ENCODE measurements at regions not wholly inside any gene's neighbourhood (a gene's known extent, or its start where the extent isn't known, plus 50 kb on each side); places are given as distances from the start of the nearest gene placed in this dataset.
"Not testable (repeated sequence)": the region's sequence is repeated elsewhere in the genome, so short reads cannot be mapped to it uniquely, and the experiment has no call there.

- DNase-seq (ENCODE audit: low read depth), result no peak
- in situ Hi-C loops (cut with HindIII; ENCODE audit: low pct_unique_long_range_greater_than_20kb, low sequenced_read_pairs), result no loop called here
These were observed 258.1 kb downstream of the PCNX1 start for GRCh38 chr14:71165121-71166031.

GRCh38 chr14:71166180-71166837 lies 259.1 kb downstream of the PCNX1 start:
- peak; percentile 22 for DNase-seq (ENCODE audit: low read depth)
- in situ Hi-C loops (cut with HindIII; ENCODE audit: low pct_unique_long_range_greater_than_20kb, low sequenced_read_pairs), result no loop called here

GRCh38 chr14:71167325-71167950 lies 260.2 kb downstream of the PCNX1 start:
- DNase-seq (ENCODE audit: low read depth); in situ Hi-C loops (cut with HindIII; ENCODE audit: low pct_unique_long_range_greater_than_20kb, low sequenced_read_pairs): not testable (repeated sequence)

- DNase-seq (ENCODE audit: low read depth); in situ Hi-C loops (cut with HindIII; ENCODE audit: low pct_unique_long_range_greater_than_20kb, low sequenced_read_pairs): not testable (repeated sequence)
These were observed 260.9 kb downstream of the PCNX1 start for GRCh38 chr14:71168161-71168560.

GRCh38 chr14:71168564-71169427 lies 261.5 kb downstream of the PCNX1 start:
- in situ Hi-C loops (cut with HindIII; ENCODE audit: low pct_unique_long_range_greater_than_20kb, low sequenced_read_pairs), result no loop called here
- DNase-seq (ENCODE audit: low read depth), result no peak

GRCh38 chr14:71169861-71170260 lies 262.6 kb downstream of the PCNX1 start:
- no peak for DNase-seq (ENCODE audit: low read depth)
- in situ Hi-C loops (cut with HindIII; ENCODE audit: low pct_unique_long_range_greater_than_20kb, low sequenced_read_pairs), result no loop called here

GRCh38 chr14:71175491-71175890 lies 268.2 kb downstream of the PCNX1 start:
- in situ Hi-C loops (cut with HindIII; ENCODE audit: low pct_unique_long_range_greater_than_20kb, low sequenced_read_pairs), result no loop called here
- DNase-seq (ENCODE audit: low read depth), result no peak

- DNase-seq (ENCODE audit: low read depth), result no peak
- in situ Hi-C loops (cut with HindIII; ENCODE audit: low pct_unique_long_range_greater_than_20kb, low sequenced_read_pairs), result no loop called here
These were observed 271.8 kb downstream of the PCNX1 start for GRCh38 chr14:71179066-71179465.

- in situ Hi-C loops (cut with HindIII; ENCODE audit: low pct_unique_long_range_greater_than_20kb, low sequenced_read_pairs), result no loop called here
- no peak for DNase-seq (ENCODE audit: low read depth)
These were observed 273.1 kb downstream of the PCNX1 start for GRCh38 chr14:71180397-71180796.

GRCh38 chr14:71181215-71182003 lies 274.1 kb downstream of the PCNX1 start:
- no peak for DNase-seq (ENCODE audit: low read depth)
- in situ Hi-C loops (cut with HindIII; ENCODE audit: low pct_unique_long_range_greater_than_20kb, low sequenced_read_pairs), result no loop called here

GRCh38 chr14:71183876-71184689 lies 276.8 kb downstream of the PCNX1 start:
- in situ Hi-C loops (cut with HindIII; ENCODE audit: low pct_unique_long_range_greater_than_20kb, low sequenced_read_pairs), result no loop called here
- no peak for DNase-seq (ENCODE audit: low read depth)

- in situ Hi-C loops (cut with HindIII; ENCODE audit: low pct_unique_long_range_greater_than_20kb, low sequenced_read_pairs), result no loop called here
- no peak for DNase-seq (ENCODE audit: low read depth)
These were observed 278.4 kb downstream of the PCNX1 start for GRCh38 chr14:71185637-71186036.

- no peak for DNase-seq (ENCODE audit: low read depth)
- in situ Hi-C loops (cut with HindIII; ENCODE audit: low pct_unique_long_range_greater_than_20kb, low sequenced_read_pairs), result no loop called here
These were observed 280.5 kb downstream of the PCNX1 start for GRCh38 chr14:71187633-71188356.

GRCh38 chr14:71190770-71191374 lies 283.6 kb downstream of the PCNX1 start:
- DNase-seq (ENCODE audit: low read depth), result no peak
- in situ Hi-C loops (cut with HindIII; ENCODE audit: low pct_unique_long_range_greater_than_20kb, low sequenced_read_pairs), result no loop called here

GRCh38 chr14:71193663-71194062 lies 286.4 kb downstream of the PCNX1 start:
- DNase-seq (ENCODE audit: low read depth), result no peak
- in situ Hi-C loops (cut with HindIII; ENCODE audit: low pct_unique_long_range_greater_than_20kb, low sequenced_read_pairs), result no loop called here

GRCh38 chr14:71194251-71194650 lies 287.0 kb downstream of the PCNX1 start:
- in situ Hi-C loops (cut with HindIII; ENCODE audit: low pct_unique_long_range_greater_than_20kb, low sequenced_read_pairs), result no loop called here
- no peak for DNase-seq (ENCODE audit: low read depth)
